NCI-H187 treated with DMSO at 0.1 percent for 48 hours (cell line): ENCODE measurements at regions not wholly inside any gene's neighbourhood (a gene's known extent, or its start where the extent isn't known, plus 50 kb on each side); places are given as distances from the start of the nearest gene placed in this dataset.
"Not testable (repeated sequence)": the region's sequence is repeated elsewhere in the genome, so short reads cannot be mapped to it uniquely, and the experiment has no call there.

Experiments used
- DNase-seq: peaks from one replicate; lab custom pipeline; 2025; lab: John Stamatoyannopoulos, UW

DNA sequence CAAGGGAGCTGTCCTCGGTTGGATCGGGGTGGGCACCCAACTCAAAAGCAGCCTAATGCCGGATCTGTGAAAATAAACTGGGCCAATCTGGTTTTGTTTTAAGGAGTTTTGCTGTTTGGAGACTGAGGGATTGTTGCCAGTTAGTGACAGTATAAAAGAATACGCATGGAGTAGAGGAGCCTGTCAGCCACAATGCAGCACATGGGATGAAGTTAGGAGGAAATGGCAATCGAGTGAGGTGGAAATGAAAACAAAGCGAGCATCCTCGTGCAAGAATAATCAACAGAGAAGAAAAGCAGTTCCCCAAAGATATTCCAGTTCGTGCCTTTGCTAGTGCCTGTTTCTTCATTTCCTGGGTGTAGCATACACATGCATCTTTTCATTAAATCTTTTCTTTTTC, 108.4 kb upstream of the RORA start:
- DNase-seq: no peak

GRCh38 chr15:61336026-61336638, 107.0 kb upstream of the RORA start:
- DNase-seq: no peak

GRCh38 chr15:61334714-61335113, 105.6 kb upstream of the RORA start:
- DNase-seq: not testable (repeated sequence)

DNA sequence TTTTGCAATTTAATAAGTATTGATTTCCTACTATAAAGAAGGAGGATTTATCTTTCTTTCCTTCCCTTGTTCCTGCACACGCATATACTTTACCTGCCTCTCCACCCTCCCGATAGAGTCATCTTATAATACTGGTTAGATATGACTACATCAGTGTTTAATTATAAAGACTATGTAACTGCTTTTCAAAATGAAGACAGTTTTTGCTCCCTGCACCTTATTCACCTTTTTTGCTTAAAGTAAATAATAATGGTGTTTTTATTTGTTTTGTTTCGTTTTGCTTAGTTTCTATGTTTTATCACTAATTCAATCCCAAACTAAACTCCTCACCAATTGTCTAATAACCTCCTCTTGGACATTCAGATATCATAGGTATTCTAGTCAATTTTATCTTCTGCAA, 101.9 kb upstream of the RORA start:
- no peak for DNase-seq

DNA sequence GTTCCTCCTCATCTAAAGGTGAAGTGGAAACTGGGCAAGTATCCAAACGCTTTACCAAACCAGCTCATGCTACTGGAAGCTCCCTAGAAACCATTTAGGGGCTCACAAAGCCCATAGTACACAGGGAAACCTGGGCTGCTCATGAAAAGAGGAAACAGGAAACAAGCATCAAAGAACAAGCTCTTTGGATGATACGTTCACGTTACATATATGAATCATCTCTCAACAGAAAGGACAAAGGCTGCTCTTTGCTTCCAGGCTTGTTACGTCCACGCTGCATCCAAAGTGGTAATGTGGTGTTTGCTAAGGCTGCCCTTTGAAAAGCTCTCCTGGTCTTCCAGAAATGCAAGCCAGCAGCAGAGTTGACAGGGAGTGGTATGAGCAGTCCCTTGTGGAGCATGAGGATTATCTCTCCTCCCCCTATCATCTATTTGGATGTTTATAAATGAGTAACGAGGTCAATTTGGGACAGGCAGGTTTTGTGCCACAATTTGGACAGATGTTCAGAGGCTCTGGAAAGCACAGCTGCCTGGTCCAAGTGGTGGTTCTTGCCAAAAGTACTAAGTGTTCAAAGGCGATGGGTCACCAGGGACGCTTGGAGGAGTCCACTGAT, 98.0 kb upstream of the RORA start:
- DNase-seq: no peak

GRCh38 chr15:61319892-61320291, 90.8 kb upstream of the RORA start:
- no peak for DNase-seq

- DNase-seq: no peak
Observed at GRCh38 chr15:61318802-61319525, 89.9 kb upstream of the RORA start.

DNA sequence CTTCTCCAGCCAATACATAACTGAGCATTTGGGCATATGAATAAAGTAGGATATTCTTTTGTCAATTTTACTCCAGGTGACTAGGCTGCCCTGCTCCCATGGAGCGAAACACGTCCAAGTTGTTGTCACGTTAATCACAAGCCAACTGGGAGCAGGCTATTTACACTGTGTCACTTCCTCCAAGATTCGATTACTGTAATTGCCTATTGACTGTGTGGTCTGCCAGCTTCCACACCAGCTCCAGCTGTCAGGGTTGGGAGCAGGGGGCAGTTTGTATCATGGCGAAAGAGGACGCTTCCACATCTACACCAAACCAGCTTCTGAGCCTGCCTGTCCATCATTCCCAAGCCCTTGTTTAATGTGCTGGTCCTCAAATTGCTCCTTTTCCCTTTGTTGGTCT, 89.2 kb upstream of the RORA start:
- no peak for DNase-seq

GRCh38 chr15:61315471-61315870, 86.4 kb upstream of the RORA start:
- no peak for DNase-seq

DNA sequence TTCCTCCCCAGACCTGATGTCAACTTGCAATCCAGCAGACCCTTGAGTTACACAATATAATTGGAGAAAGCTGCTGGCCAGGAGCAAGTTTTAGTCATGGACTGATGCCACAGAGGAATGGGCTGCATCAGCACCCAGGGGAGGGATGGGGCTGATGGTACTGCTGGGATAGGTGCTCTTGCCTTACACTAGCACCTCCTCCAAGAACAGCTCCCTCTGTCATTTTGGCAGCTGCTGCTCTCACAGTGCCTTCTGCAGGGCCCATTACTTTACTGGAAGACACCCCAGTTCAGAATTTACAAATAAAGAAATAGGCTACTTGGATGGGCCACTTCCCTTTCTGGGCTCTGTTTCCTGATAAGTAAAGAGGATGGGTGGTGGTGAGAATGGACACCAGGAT, 85.3 kb upstream of the RORA start:
- no peak for DNase-seq

DNA sequence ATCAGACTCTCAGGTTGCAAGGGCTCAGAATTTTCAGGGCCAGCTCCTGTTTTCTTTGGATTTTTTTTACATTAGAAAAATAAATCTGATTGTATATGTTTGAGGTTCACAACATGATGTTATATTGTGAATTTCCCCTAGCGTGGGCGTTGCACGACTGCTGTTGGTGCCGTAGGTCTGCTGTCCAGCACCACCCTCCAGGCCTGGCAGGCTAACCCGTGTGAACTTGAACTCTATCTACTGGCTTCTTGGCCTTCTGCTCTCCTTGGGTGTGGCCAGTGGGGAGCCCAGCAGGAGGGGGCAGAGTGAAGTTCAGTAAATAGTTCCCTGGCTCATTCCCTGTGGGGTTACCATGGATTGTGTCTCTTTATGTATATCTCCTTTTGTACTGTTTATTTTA, 80.5 kb upstream of the RORA start:
- DNase-seq: no peak

- no peak for DNase-seq
Observed at GRCh38 chr15:61309031-61309511, 80.0 kb upstream of the RORA start.

DNA sequence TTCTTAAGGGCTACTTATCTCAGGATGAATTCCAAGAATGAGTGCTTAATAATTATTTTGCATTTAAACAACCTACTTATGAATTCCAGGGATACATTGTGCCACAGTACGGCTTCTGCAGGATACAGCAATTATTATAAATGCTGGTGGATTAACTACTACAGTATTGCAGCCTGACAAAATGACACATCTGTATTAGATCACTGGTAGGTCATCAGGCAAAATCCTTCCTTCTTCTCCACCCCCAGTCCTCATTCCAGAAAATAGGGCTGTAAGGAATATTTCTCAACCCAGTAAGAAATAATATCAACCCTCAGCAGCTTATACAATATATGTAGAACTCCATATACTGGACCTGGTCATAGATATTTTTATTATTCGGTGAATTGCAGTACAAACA, 79.3 kb upstream of the RORA start:
- DNase-seq: no peak

- DNase-seq: no peak
Observed at GRCh38 chr15:61307474-61307873, 78.4 kb upstream of the RORA start.

DNA sequence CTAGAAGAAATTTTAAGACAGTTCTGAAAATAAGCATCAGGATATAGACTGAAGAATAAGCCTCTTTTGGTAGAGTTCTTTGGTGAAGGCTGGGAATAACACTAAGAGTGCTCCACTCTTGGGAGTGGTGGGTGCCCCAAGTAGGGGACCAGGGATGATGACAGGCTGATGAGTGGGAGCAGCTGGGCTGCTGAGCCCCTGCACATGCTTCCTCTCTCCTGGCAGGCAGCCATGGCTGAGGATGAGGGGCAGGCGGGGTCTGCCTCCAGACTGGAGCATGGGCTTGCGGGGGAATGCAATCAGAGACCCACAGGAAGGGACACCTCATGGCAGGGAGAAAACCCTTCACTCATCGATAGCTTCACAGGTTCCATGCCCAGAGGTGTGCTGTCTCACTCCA, 72.6 kb upstream of the RORA start:
- DNase-seq: no peak

DNA sequence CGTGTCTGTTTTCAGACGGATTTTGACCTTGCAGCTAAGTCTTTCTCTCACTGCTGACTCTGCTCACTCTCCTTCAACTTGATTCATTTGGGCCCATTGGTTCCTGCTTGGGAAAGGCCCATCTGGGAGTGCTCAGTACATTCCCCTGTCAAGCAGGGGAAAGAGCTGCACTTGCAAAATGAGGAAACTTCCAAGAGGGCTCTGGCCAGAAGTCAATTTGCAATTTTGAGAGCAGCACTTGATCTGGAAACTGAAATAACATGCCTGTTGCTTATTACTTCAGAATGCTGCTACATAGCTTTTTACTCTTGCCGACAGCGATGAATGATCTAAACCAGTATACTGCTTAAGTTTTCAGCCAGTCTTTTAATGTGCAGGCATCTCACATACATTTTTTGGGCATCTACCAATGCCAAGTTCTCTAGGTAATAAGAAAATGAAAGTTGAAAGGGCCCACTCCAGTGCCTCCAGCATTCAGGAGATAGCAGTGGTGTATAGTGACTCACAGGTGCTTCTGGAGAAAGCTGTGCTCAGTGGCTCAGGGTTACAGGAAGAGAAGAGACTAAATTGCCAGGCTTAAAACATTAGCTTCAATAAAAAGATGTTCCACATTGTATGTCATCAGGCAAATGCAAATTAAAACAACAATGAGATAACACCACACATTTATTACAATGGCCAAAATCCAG, 70.1 kb upstream of the RORA start:
- no peak for DNase-seq

DNA sequence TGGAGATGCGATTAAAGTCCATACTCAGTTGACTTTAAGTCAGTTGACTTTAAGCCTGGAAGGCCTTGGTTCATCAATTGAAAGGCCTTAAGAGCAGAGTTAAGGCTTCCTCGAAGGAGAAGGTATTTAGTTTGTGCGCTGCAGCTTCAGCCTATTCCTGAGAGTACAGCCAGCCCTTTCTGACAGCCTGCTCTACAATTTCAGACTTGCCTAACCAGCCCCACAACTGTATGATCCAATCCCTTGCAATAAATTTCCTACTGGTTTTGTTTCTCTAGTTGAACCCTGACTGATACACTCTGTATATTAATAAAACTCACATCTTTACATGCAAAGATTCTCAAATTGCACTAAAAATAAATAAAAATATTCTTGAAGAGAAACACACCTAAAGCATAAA, 66.1 kb upstream of the RORA start:
- DNase-seq: no peak

DNA sequence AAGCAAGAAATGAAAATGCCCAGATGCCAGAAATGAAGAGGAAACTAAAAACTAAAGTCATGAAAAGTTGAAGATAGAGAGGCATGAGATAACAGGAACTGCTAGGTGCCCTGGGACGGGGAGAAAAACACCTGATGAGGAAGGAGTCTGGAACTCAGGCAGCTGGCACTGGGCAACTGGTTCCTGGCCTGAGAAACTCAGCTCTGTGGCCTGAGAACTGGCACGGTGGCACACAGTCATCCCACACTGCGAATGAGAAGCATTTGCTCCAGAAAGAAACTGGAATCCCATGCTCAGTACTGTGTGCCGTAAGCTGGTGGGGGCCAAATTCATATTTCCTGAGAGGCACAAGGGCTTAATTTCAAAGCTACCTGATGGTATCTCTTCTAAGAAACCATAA, 53.6 kb upstream of the RORA start:
- DNase-seq: no peak

DNA sequence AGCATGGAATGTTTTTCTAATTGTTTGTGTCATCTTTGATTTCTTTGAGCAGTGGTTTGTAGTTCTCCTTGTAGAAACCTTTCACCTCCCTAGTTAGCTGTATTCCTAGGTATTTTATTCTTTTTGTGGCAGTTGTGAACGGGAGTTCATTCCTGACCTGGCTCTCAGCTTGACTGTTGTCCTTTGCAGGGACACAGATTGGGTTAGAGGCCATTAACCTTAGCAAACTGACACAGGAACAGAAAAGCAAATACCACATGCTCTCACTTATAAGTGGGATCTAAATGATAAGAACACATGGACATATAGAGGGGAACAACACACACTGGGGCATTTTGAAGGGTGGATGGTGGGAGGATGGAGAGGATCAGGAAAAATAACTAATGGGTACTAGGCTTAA, 52.2 kb upstream of the RORA start:
- no peak for DNase-seq
